Spleen (tissue), 11 donors: ENCODE measurements at regions not wholly inside any gene's neighbourhood (a gene's known extent, or its start where the extent isn't known, plus 50 kb on each side); places are given as distances from the start of the nearest gene placed in this dataset.

Experiments
- DNase-seq: peaks from one replicate; pipeline ENCODE4 v3.0.0-alpha.2; 2020
- H3K27ac ChIP-seq, 8 donors: fragments of 200-600 bp; sonication (generic) in 7 of 8; 1 replicate in 4 of 8; 2 replicates in 4 of 8; pipeline versions ENCODE4 v1.5.0 to v1.8.0; 2016 to 2021; ENCODE audit warnings: inconsistent platforms in 4 of 8, mild to moderate bottlenecking in 4 of 8, moderate library complexity in 1 of 8
- H3K27me3 ChIP-seq, 7 donors: fragments of 200-600 bp; sonication (generic) in 6 of 7; replicated peaks in 1 of 7; 1 replicate in 4 of 7; 2 replicates in 3 of 7; pipeline versions ENCODE4 v1.5.0 to v1.8.0; 2016 to 2021; ENCODE audit warnings: inconsistent platforms in 3 of 7, mild to moderate bottlenecking in 1 of 7
- H3K36me3 ChIP-seq, 6 donors: fragments of 200-600 bp; sonication (generic) in 5 of 6; 1 replicate in 4 of 6; 2 replicates in 2 of 6; pipeline versions ENCODE4 v1.5.0 to v1.8.0; 2016 to 2021; ENCODE audit warnings: inconsistent platforms in 2 of 6
- H3K4me1 ChIP-seq, 6 donors: fragments of 200-600 bp; sonication (generic) in 5 of 6; 1 replicate in 3 of 6; 2 replicates in 3 of 6; pipeline versions ENCODE4 v1.5.0 to v1.8.0; 2016 to 2021; ENCODE audit warnings: inconsistent platforms in 3 of 6
- H3K4me3 ChIP-seq, 8 donors: fragments of 200-600 bp; sonication (generic) in 7 of 8; 1 replicate in 4 of 8; 2 replicates in 4 of 8; pipeline versions ENCODE4 v1.5.0 to v1.8.0; 2016 to 2021; ENCODE audit warnings: inconsistent platforms in 4 of 8, mild to moderate bottlenecking in 4 of 8, moderate library complexity in 2 of 8
- H3K9me3 ChIP-seq, 8 donors: fragments of 200-600 bp; sonication (generic) in 7 of 8; 1 replicate in 4 of 8; 2 replicates in 4 of 8; pipeline versions ENCODE4 v1.5.0 to v1.8.0; 2016 to 2021; ENCODE audit warnings: inconsistent platforms in 4 of 8
- POLR2A ChIP-seq, 3 donors: fragments of 450-650 bp; IDR thresholded peaks; one replicate each; pipeline ENCODE4 v1.5.1; 2017; ENCODE audit warnings: antibody characterized with exemption in 3 of 3, mild to moderate bottlenecking in 1 of 3
- POLR2AphosphoS5 ChIP-seq, 3 donors: sonication (generic); formaldehyde crosslinking; IDR thresholded peaks; one replicate each; pipeline ENCODE4 v1.5.1; 2017; ENCODE audit warnings: antibody characterized with exemption in 3 of 3
- whole genome bisulfite sequencing, 5 donors: extraction: QIAGEN DNeasy Blood & Tissue Kit in 3 of 5; methylation state at CpG; one replicate each; pipeline versions ENCODE4 v1.1.5 to v1.1.7; 2013 to 2018; 5-methylcytosine and 5-hydroxymethylcytosine counted together
- intact Hi-C: fragments of 100-400 bp; cut with DNase I; formaldehyde crosslinking; loops from one replicate; pipeline ENCODE4 v1.15.0; 2023; ENCODE audit warnings: low total_unique reads
- TF ChIP-seq, protein P1 (sequence below), 11 experiments: fragments of 200-600 bp in 7 of 11; fragments of 450-650 bp in 4 of 11; sonication (generic) in 4 of 11; IDR thresholded peaks in 8 of 11; conservative IDR thresholded peaks in 3 of 11; 1 replicate in 7 of 11; 2 replicates in 4 of 11; pipeline versions ENCODE4 v1.4.0 to v1.8.0; 2016 to 2021; ENCODE audit warnings: antibody characterized with exemption in 11 of 11, inconsistent platforms in 4 of 11, mild to moderate bottlenecking in 1 of 11
- donor health status: healthy with polysubstance abuse.
- donor health status: DM: no; HTN: no; CAD: no; lungs with moderate emphysema.
- donor health status: DM: no; HTN: no; CAD: no.
- donor health status: Bipolar disorder and iron deficiency.
- donor health status: healthy.
- donor health status: DM: no; HTN: no; CAD: no.
- donor health status: DM: yes; HTN: yes; CAD: no.

DNA sequence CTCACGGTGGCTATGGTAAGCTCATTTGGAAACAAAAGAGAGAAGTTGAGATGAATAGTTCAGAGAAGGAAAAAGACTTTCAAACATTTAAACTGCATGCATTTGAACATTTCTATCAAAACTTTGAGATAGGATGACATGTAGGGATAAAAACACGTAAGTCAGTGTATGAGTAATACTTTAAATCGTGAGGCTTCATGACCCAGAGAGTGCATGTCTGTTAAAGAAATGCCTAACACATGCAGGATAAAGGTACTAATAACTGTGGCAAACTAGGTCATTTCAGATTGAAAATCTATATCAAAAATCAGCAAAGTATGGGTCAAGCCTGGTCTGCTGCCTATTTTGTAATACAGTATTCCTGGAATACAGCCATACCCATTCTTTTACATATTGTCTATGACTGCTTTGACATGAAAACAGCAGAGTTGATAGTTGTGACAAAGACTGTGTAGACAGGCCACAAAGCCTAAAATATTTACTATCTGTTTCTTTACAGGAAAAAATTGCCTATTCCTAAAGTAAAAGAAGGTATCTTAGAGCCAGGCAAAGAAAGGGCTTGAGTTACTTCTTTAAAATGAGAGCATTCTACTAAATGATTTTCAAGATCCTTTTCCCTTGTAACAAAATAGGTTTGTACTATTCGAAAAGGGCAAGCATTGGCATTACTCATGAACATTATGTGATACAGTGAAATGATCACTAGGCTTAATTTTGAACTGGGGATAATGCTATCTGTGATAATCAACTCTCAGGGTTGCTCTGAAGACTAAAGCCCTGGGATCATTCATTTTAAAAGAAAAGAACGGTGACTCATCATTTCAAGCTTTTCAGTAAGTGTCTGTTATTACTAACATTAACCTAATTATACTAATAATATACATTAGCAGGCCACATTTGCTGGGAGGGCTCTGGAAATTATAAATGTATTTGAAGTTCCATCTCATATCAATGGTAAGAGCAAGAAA, 185.9 kb downstream of the CRPPA start:
- 80 to 91% (median 86%) methylated on average over 5 of the region's 5 CpGs for WGBS, 5 donors
- no peak for DNase-seq
- H3K27ac ChIP-seq, result no peak overlapping the region
- no peaks in the 10 kb centered on the region for H3K27me3 ChIP-seq
- TF ChIP-seq POLR2A (IDR thresholded peaks at IDR 0.05), result no peak
- TF ChIP-seq POLR2AphosphoS5 (IDR thresholded peaks at IDR 0.05), result no peak
- TF ChIP-seq, protein P1, sequence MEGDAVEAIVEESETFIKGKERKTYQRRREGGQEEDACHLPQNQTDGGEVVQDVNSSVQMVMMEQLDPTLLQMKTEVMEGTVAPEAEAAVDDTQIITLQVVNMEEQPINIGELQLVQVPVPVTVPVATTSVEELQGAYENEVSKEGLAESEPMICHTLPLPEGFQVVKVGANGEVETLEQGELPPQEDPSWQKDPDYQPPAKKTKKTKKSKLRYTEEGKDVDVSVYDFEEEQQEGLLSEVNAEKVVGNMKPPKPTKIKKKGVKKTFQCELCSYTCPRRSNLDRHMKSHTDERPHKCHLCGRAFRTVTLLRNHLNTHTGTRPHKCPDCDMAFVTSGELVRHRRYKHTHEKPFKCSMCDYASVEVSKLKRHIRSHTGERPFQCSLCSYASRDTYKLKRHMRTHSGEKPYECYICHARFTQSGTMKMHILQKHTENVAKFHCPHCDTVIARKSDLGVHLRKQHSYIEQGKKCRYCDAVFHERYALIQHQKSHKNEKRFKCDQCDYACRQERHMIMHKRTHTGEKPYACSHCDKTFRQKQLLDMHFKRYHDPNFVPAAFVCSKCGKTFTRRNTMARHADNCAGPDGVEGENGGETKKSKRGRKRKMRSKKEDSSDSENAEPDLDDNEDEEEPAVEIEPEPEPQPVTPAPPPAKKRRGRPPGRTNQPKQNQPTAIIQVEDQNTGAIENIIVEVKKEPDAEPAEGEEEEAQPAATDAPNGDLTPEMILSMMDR (IDR thresholded peaks at IDR 0.05 in 8 of 11, conservative IDR thresholded peaks at IDR 0.05 in 3 of 11), result no peak
- H3K9me3 ChIP-seq, result peaks cover 0 to 24% (median 17%) of the 10 kb centered on the region in 8 donors
- H3K4me1 ChIP-seq, result no peaks in the 10 kb centered on the region
- intact Hi-C loops, result no loop called here
- no peak overlapping the region for H3K4me3 ChIP-seq
- no peaks in the 10 kb centered on the region for H3K36me3 ChIP-seq

DNA sequence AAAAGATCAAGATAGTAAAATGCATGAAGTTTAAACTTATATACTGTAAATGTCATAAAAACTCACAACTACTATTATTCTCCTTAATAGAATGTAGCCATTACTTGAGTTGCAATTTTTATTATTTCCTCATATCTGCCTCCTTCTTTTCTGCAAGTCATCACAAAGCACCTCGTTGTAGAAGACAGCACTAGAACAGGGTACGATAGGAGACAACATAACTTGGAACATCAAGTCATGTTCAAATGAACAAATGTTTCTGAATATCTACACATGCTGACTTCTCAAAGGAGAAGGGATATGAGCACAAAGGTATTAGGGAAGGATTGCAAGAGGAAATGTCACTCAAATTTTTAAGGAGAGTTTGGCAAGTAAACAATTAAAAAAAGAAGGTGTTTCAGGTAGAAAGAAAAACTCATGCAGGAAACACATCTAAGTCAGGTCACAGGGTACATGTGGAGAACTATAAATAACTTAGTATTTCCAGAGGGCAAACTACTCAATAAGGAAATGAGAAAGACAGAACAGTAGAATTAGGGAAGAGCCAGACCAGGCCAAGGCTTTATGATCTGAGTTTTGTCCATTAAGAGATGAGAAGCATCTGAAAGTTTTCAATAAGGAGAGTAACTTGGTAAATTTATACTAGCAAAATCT, 186.7 kb downstream of the CRPPA start:
- H3K27me3 ChIP-seq, result no peaks in the 10 kb centered on the region
- no peak overlapping the region for H3K4me3 ChIP-seq
- H3K9me3 ChIP-seq, result peaks cover 3 to 32% (median 25%) of the 10 kb centered on the region in 8 donors
- TF ChIP-seq, protein P1 (IDR thresholded peaks at IDR 0.05 in 8 of 11, conservative IDR thresholded peaks at IDR 0.05 in 3 of 11), result no peak
- no peak for TF ChIP-seq POLR2A (IDR thresholded peaks at IDR 0.05)
- no peak for TF ChIP-seq POLR2AphosphoS5 (IDR thresholded peaks at IDR 0.05)
- 68 to 76% (median 69%) methylated on average over 2 of the region's 2 CpGs for WGBS, 5 donors
- H3K36me3 ChIP-seq, result no peaks in the 10 kb centered on the region
- no peaks in the 10 kb centered on the region for H3K4me1 ChIP-seq
- H3K27ac ChIP-seq, result no peak overlapping the region
- intact Hi-C loops, result no loop called here
- no peak for DNase-seq

DNA sequence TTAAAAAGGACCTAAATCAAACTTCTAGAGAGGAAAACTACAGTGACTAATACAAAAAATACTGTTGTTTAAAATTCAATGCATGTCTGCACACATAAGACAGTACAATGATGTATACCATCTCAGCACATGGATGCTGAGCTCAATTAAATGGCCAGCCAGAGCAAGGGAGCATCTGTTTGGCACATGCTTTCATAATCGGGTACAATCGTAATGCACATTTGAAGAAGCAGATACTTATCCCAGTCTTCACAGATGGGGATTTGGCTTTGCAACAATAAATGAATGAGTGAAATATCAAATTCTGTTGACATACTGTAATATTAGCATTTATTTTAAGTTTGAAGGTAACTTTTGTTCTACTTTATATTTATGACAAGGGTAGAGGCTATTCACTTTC, 187.8 kb downstream of the CRPPA start:
- Histone ChIP-seq H3K4me3 (no peak overlapping the region), H3K9me3 (peaks cover 3 to 43% (median 36%) of the 10 kb centered on the region in 8 donors), H3K4me1 (no peaks in the 10 kb centered on the region), H3K36me3 (no peaks in the 10 kb centered on the region), H3K27ac (no peak overlapping the region), H3K27me3 (no peaks in the 10 kb centered on the region)
- DNase-seq, result no peak
- TF ChIP-seq, protein P1 (IDR thresholded peaks at IDR 0.05 in 8 of 11, conservative IDR thresholded peaks at IDR 0.05 in 3 of 11), result no peak
- TF ChIP-seq POLR2AphosphoS5 (IDR thresholded peaks at IDR 0.05) (no peak), POLR2A (IDR thresholded peaks at IDR 0.05) (no peak)
- intact Hi-C loops, result no loop called here
- 93 to 100% (median 98%) methylated on average over 2 of the region's 2 CpGs for WGBS, 5 donors

DNA sequence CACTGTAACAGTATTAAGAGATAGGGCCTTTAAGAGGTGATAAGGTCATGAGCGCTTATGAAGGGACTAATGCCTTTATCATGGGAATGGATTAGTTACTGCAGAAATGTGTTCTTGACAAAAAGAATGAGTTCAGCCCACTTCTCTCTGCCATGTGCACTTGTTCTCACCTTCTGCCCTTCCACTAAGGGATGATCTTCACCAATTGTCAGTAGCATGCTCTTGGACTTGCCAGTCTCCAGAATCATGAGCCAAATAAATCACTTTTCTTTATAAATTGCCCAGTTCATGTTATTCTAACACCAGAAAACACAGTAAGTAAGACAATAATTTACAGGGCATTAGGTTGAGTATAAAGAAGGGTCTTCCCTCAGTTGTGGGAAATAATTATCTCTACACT, 189.1 kb downstream of the CRPPA start:
- Histone ChIP-seq H3K9me3 (peaks cover 3 to 52% (median 39%) of the 10 kb centered on the region in 8 donors), H3K4me3 (no peak overlapping the region), H3K36me3 (no peaks in the 10 kb centered on the region), H3K27ac (no peak overlapping the region), H3K27me3 (no peaks in the 10 kb centered on the region), H3K4me1 (no peaks in the 10 kb centered on the region)
- TF ChIP-seq POLR2A (IDR thresholded peaks at IDR 0.05) (no peak), POLR2AphosphoS5 (IDR thresholded peaks at IDR 0.05) (no peak)
- TF ChIP-seq, protein P1 (IDR thresholded peaks at IDR 0.05 in 8 of 11, conservative IDR thresholded peaks at IDR 0.05 in 3 of 11), result no peak
- 93 to 100% (median 95%) methylated on average over 1 of the region's 1 CpG for WGBS, 5 donors
- intact Hi-C loops, result no loop called here
- DNase-seq, result no peak
